LHCN-M2 (cell line): ENCODE measurements at regions not wholly inside any gene's neighbourhood (a gene's known extent, or its start where the extent isn't known, plus 50 kb on each side); places are given as distances from the start of the nearest gene placed in this dataset.

Source experiments
- DNase-seq: peaks from one replicate; pipeline ENCODE4 v3.0.0-alpha.2; 2012; ENCODE audit warnings: low read depth

- no peak for DNase-seq
Observed at GRCh38 chr4:8921465-8921864, 49.8 kb upstream of the HMX1 start.
